Type B pancreatic cell (in vitro differentiated cells): ENCODE measurements at regions not wholly inside any gene's neighbourhood (a gene's known extent, or its start where the extent isn't known, plus 50 kb on each side); places are given as distances from the start of the nearest gene placed in this dataset.

ENCODE experiments used
- DNase-seq: peaks from one replicate; pipeline ENCODE4 v3.0.0; 2021; ENCODE audit warnings: mixed read lengths; ENCODE audit not compliant: unreplicated experiment; ENCODE audit errors: extremely low spot score
- H3K27ac Mint-ChIP-seq: 2 replicates; pipeline ENCODE4 v1.8.0; 2021; ENCODE audit warnings: mild to moderate bottlenecking, mixed read lengths
- H3K27me3 Mint-ChIP-seq: 2 replicates; pipeline ENCODE4 v1.8.0; 2021; ENCODE audit warnings: mixed read lengths
- H3K36me3 Mint-ChIP-seq: 2 replicates; pipeline ENCODE4 v1.8.0; 2021; ENCODE audit warnings: mixed read lengths
- H3K4me1 Mint-ChIP-seq: one replicate; pipeline ENCODE4 v1.8.0; 2021; ENCODE audit warnings: mixed read lengths; ENCODE audit not compliant: unreplicated experiment
- H3K4me3 Mint-ChIP-seq: 2 replicates; pipeline ENCODE4 v1.8.0; 2021; ENCODE audit warnings: mild to moderate bottlenecking, mixed read lengths
- H3K9me3 Mint-ChIP-seq: 2 replicates; pipeline ENCODE4 v1.8.0; 2021; ENCODE audit warnings: mixed read lengths
- TF ChIP-seq, protein P1 (sequence below): fragments of 200-600 bp; sonication (generic); conservative IDR thresholded peaks from 2 replicates; pipeline ENCODE4 v1.5.0; 2021; ENCODE audit warnings: antibody characterized with exemption, mild to moderate bottlenecking

DNA sequence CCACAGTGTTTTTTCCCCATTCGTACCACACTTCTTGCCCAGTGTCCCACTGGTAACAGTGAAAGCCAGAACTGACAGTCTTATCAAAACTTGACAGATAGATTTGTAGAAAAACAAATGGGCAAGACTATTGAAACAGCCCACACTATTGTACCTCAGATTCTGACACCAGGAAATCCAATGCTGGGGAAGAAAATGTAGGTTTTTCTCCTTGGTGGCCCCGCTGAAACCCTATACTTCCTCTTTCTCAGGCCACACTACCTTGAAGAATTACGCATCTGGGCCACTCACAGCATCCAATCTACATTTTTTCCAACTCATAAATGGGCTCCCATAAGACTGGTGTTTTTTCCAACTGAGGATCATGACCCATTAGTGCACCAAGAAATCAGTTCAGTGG is 90.9 kb upstream of the HDDC2 start:
- DNase-seq: no peak
- peaks cover 6% of the 10 kb centered on the region for H3K4me1 Mint-ChIP-seq
- H3K4me3 Mint-ChIP-seq: no peak overlapping the region
- TF ChIP-seq, protein P1, sequence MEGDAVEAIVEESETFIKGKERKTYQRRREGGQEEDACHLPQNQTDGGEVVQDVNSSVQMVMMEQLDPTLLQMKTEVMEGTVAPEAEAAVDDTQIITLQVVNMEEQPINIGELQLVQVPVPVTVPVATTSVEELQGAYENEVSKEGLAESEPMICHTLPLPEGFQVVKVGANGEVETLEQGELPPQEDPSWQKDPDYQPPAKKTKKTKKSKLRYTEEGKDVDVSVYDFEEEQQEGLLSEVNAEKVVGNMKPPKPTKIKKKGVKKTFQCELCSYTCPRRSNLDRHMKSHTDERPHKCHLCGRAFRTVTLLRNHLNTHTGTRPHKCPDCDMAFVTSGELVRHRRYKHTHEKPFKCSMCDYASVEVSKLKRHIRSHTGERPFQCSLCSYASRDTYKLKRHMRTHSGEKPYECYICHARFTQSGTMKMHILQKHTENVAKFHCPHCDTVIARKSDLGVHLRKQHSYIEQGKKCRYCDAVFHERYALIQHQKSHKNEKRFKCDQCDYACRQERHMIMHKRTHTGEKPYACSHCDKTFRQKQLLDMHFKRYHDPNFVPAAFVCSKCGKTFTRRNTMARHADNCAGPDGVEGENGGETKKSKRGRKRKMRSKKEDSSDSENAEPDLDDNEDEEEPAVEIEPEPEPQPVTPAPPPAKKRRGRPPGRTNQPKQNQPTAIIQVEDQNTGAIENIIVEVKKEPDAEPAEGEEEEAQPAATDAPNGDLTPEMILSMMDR: no peak
- H3K27ac Mint-ChIP-seq: no peak overlapping the region
- no peaks in the 10 kb centered on the region for H3K27me3 Mint-ChIP-seq
- H3K36me3 Mint-ChIP-seq: no peaks in the 10 kb centered on the region
- H3K9me3 Mint-ChIP-seq: peaks cover 5% of the 10 kb centered on the region

DNA sequence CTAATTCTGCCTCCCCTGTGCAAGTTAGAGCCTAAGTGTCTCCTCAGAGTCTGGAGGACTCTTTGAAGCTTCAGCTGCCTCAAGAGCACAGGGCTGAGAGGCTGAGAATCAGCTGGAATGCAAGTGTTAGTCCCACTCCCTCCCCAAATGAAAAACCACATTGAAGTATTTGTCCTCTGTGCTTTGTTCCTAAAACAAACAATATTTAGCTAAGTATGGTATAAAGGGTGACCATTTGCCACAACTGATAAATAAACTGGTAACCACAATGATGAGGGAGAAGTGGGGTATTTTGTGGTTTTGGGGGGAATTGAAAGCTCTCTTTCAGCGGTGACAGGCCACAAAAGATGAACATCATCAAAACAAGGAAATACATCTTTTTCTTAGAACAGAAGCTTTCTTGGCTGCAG is 91.7 kb upstream of the HDDC2 start:
- H3K4me3 Mint-ChIP-seq: no peak overlapping the region
- peaks cover 6% of the 10 kb centered on the region for H3K4me1 Mint-ChIP-seq
- H3K36me3 Mint-ChIP-seq: no peaks in the 10 kb centered on the region
- no peak overlapping the region for H3K27ac Mint-ChIP-seq
- H3K9me3 Mint-ChIP-seq: peaks cover 5% of the 10 kb centered on the region
- no peak for DNase-seq
- TF ChIP-seq, protein P1: no peak
- no peaks in the 10 kb centered on the region for H3K27me3 Mint-ChIP-seq

DNA sequence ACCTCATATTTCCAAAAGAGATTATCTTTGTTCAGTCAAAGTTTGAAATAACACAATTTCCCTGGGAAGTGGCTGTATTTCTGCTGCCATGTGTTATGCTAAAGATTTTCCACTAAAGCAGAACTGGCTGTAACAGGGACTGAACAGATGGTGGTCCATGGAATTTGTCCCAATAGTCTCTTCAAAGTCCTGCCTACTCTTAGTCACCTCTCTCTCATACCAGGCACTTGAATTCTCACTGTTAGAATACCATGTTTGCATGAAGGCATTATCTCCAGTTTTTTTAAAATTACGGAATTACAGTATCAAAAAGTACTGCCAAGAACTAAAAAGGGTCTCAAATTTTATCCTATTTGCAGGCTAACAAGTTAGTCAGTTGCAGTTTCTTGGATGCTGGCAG is 105.0 kb upstream of the HDDC2 start:
- no peak for DNase-seq
- Mint-ChIP-seq H3K4me3 (no peak overlapping the region), H3K4me1 (no peaks in the 10 kb centered on the region), H3K36me3 (no peaks in the 10 kb centered on the region), H3K27me3 (no peaks in the 10 kb centered on the region), H3K27ac (no peak overlapping the region), H3K9me3 (peaks cover 4% of the 10 kb centered on the region)
- TF ChIP-seq, protein P1: no peak

DNA sequence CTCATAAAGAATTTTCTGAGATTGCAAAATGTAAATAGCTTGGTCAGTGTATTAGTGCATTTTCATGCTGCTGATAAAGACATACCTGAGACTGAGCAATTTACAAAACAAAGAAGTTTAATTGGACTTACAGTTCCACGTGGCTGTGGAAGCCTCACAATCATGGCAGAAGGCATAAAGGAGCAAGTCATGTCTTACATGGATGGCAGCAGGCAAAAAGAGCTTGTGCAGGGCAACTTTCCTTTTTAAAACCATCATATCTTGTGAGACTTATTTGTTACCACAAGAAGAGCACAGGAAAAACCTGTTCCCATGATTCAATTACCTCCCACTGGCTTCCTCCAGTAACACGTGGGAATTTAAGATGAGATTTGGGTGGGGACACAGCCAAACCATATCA is 112.7 kb upstream of the HDDC2 start:
- H3K27ac Mint-ChIP-seq: no peak overlapping the region
- no peaks in the 10 kb centered on the region for H3K36me3 Mint-ChIP-seq

DNA sequence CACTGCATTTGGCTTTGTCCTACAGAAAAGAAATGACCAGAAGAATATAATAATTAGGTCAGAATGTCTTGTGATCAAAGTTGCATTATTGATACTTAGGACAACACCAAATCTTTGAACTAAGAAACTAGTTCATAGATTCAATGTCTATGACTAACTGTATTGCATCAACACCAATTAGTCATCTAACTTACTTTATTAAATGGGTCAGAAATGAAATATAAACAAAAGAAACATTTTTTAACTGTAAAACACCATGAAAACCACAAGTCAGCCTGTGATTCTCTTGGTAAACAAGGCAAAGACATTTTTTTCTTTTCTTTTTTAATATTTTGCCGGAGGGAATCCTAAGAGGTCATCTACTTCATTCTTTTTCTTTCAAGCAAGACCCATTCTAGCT is 114.1 kb upstream of the HDDC2 start:
- TF ChIP-seq, protein P1: no peak
- Mint-ChIP-seq H3K4me1 (peaks cover 4% of the 10 kb centered on the region), H3K27ac (no peak overlapping the region), H3K36me3 (no peaks in the 10 kb centered on the region), H3K27me3 (peaks cover 5% of the 10 kb centered on the region), H3K4me3 (no peak overlapping the region), H3K9me3 (peaks cover 8% of the 10 kb centered on the region)
- DNase-seq: no peak

More for the DNA sequence above, 112.7 kb upstream of the HDDC2 start:
- peaks cover 9% of the 10 kb centered on the region for H3K9me3 Mint-ChIP-seq
- DNase-seq: no peak
- no peaks in the 10 kb centered on the region for H3K27me3 Mint-ChIP-seq
- TF ChIP-seq, protein P1: no peak
- H3K4me1 Mint-ChIP-seq: no peaks in the 10 kb centered on the region
- no peak overlapping the region for H3K4me3 Mint-ChIP-seq

DNA sequence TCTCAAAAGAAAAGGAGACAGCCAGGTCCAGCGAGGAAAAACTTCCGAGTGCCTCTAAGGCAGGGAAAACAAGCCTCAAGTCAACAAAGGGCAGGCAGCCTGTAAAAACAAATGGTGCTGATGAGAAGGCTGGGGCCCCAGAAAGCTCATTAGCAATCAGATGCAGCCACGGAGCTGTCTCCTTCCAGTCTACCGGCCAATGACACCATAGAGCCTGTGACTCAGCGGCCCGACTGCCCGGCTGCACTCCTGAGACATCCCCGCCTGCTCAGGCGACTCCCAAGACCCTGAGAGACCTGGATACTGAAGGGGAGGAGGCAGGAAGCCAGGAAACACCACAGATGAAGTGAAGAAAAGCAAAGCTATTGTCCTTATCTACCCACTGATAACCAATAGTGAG is 120.1 kb upstream of the HDDC2 start:
- Mint-ChIP-seq H3K9me3 (no peaks in the 10 kb centered on the region), H3K27me3 (peaks cover 13% of the 10 kb centered on the region), H3K4me3 (peak overlapping the region; percentile 25), H3K27ac (peak overlapping the region; percentile 27), H3K36me3 (no peaks in the 10 kb centered on the region), H3K4me1 (peaks cover 14% of the 10 kb centered on the region)
- DNase-seq: no peak
- TF ChIP-seq, protein P1: no peak
